ENCODE measurements at regions not wholly inside any gene's neighbourhood (a gene's known extent, or its start where the extent isn't known, plus 50 kb on each side); places are given as distances from the start of the nearest gene placed in this dataset.
"Not testable (repeated sequence)": the region's sequence is repeated elsewhere in the genome, so short reads cannot be mapped to it uniquely, and the experiment has no call there.

DNA sequence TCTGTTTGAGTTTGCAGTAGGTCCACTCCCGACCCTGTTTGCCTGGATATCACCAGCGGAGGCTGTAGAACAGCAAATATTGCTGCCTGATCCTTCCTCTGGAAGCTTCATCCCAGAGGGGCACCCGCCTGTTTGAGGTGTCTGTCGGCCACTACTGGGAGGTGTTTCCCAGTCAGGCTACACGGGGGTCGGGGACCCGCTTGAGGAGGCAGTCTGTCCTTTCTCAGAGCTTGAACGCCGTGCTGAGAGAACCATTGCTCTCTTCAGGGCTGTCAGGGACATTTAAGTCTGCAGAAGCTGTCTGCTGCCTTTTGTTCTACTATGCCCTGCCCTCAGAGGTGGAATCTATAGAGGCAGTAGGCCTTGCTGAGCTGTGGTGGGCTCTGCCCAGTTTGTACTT is 422.3 kb downstream of the CCDC85A start:
- POLR2A ChIA-PET, CTCF ChIA-PET: not testable (repeated sequence)

GRCh38 chr2:56613254-56613653 is 429.5 kb downstream of the CCDC85A start:
- ChIA-PET POLR2A (no interaction called here), CTCF (no interaction called here)

GRCh38 chr2:56613920-56614319 is 430.1 kb downstream of the CCDC85A start:
- ChIA-PET POLR2A (no interaction called here), CTCF (no interaction called here)

GRCh38 chr2:56615760-56616159 is 432.0 kb downstream of the CCDC85A start:
- ChIA-PET POLR2A (no interaction called here), CTCF (no interaction called here)

- ChIA-PET CTCF (no interaction called here), POLR2A (no interaction called here)
These were observed 440.4 kb downstream of the CCDC85A start for GRCh38 chr2:56624181-56624580.

DNA sequence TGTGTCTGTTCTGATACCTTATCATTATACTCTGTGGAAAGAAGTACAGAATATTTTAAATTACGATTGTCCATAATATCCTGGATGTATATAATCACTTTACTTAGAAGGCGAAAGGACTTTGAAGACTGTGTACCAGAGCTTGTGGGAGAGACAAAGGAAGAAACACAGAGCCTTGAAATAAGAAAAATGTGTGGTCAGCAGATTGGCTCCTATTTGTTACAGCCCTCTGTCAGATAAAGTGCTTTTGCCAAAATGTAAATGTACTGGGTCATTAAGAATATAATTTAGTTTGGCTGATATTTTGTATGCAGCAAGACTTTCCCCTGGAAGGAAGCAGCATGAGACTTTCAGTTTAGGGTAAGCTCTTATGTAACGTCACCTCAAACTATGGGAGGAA is 443.1 kb downstream of the CCDC85A start:
- CTCF ChIA-PET = no interaction called here
- POLR2A ChIA-PET = no interaction called here

DNA sequence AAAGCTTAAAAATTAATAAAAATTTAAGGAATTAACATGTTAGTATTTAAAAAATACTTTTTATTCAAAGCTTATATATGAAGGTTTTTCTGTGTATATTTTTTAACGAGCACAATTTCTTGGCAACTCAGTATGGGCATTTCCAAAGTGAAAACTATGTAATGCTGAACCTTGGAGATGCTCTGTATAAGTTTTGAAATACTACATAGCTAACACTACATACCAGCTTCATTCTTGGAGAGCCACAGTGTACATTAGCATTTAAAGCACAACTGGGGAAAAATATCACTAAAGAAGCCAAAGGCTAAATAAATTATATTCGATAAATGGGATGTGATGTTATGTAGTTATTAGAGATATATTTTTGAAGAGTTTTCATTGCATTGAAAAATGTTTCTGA is 446.5 kb downstream of the CCDC85A start:
- POLR2A ChIA-PET = no interaction called here
- CTCF ChIA-PET = no interaction called here

DNA sequence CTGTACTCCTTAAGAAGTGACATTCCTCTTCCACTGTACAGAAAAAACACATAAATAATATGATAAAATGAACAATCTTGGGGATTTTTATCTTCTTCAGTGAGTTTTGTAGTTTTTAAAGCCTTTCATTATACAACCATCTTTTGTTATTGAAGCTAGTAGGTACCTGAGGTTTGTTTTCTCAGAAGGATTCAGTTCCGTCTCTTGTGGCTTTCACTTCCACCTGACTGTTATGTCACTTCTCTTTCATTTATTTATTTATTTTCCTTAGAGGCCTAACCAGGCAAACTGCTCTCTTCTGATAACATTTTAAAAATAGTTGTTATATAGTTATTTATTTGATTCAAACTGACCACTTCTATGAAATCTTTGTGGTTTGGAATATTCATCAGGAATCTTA is 464.2 kb downstream of the CCDC85A start:
- ChIA-PET CTCF (no interaction called here), POLR2A (no interaction called here)

DNA sequence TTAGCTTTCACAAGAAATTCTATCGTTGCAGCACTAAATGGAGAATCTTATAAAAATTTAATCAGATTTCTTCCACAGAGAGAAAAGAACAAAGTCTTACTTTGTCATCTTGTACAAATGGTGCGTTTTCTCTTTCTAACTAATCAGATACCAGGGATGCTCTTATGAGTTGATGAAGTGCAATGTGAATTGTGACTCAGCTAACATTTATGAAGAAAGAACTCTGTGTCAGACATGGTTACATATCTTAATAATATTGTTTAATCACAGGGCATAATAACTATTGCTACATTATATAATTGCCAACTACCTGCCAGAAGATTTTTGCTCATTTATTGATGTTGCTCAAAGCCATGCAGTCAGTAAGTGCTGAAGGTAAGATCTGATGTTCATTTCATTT is 465.0 kb downstream of the CCDC85A start:
- CTCF ChIA-PET = no interaction called here
- POLR2A ChIA-PET = no interaction called here

DNA sequence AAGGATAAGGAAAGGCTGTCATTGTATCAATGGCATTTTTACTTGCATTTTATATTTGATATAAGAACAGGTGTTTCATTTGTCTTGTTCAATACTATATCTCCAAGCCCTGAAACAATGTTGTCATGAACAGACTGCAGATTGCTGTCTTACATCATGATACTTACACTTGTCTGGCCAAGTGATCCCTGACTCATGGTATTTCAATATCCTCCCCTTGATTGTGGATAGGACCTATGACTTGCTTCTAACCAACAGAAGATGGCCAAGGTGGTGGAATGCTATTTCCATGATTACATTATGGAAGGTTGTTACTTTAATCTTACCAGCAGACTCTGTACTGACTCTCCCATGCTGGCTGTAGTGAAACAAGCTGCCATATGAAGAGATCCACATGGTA is 471.1 kb downstream of the CCDC85A start:
- ChIA-PET POLR2A (no interaction called here), CTCF (no interaction called here)

- ChIA-PET POLR2A (no interaction called here), CTCF (no interaction called here)
These were observed 473.0 kb downstream of the CCDC85A start for GRCh38 chr2:56656826-56657225.

DNA sequence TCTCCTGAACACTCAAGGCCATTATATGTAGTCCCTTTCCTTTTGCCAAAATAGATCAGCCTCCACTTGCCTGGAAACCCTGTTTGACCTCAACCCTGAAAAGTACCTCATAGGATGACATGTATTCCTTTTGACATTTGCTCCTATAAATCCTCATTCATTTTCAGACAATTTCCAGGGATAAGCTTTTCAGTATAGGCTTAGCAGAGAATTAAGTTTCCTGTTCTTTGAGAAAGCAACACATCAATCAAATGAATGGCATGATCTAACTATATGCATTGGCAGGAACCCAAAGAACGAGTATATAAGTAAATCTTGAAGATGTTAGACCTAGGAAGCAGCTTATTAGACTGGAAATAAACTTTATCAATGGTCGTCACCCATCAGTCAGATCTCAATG is 483.0 kb downstream of the CCDC85A start:
- ChIA-PET POLR2A (no interaction called here), CTCF (no interaction called here)

GRCh38 chr2:56671973-56672569 is 488.3 kb downstream of the CCDC85A start:
- POLR2A ChIA-PET = no interaction called here
- CTCF ChIA-PET = no interaction called here

GRCh38 chr2:56674084-56674483 is 490.3 kb downstream of the CCDC85A start:
- ChIA-PET POLR2A (no interaction called here), CTCF (no interaction called here)

- ChIA-PET POLR2A (no interaction called here), CTCF (no interaction called here)
These were observed 493.2 kb downstream of the CCDC85A start for GRCh38 chr2:56676966-56677365.

DNA sequence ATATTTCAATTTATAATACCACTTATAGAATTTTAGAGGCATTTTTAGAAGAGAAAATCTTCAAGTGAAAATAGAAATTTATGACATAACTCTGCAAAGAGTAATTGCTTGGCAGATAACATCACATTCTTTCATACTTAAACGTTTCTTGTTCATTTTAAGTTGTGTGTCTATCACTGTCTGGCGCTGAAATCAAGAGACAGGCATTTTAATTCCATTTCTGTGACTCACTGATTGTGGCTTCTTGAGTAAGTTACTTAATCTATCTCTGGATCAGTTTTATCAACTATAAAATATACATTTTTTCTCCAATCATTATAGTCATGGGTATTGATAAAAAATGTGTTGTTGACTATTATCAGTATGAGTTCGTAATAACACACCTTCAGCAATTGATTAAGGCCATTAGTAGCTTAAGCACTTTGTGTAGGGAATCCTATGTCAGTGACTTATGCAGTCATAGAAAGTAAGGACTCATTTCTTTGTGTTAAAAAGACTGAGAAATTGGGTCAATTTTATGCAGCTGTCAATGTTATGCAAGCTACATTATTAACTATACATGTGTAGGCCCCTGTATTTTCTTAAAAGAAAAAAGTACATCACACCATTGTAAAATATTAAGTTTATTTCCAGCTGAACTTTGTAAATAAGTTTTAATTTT is 497.3 kb downstream of the CCDC85A start:
- ChIA-PET CTCF (no interaction called here), POLR2A (no interaction called here)

DNA sequence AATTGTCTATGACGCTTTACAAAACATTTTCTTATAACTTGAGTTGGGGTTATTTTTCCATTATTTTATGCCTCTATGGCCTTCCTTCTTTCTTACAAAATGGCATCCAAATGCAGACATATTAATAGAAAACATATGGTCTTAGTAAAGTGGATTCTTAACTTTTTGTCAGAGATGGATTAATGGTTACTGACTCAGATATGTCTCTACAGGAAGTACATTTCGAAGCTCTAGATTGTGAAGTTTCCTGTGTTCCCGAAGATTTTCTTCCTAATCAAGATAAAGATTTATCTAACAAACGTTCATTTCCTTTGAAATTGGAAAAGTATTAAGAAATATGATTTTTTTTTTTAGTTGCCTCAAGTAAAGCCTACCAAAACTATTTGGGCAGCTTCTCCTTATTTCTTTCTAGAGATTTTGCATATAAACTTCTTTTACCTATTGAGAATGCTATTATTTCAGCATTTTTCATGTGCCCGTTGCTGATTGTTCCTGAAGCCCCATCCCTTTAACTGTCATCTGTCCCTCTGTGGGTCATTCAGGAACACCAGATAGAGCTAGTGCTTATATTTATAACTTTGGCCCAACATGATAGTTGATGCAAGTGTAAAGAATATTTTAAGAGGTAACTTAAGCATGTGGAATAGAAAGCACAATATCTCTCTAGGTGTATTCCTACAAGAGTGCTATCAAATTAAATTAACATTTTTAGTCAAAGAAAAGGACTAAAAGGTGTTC is 498.0 kb downstream of the CCDC85A start:
- CTCF ChIA-PET = no interaction called here

GRCh38 chr2:56682397-56682760 is 498.6 kb downstream of the CCDC85A start:
- POLR2A ChIA-PET = no interaction called here
- CTCF ChIA-PET = no interaction called here

More for the DNA sequence above, 498.0 kb downstream of the CCDC85A start:
- POLR2A ChIA-PET = no interaction called here

DNA sequence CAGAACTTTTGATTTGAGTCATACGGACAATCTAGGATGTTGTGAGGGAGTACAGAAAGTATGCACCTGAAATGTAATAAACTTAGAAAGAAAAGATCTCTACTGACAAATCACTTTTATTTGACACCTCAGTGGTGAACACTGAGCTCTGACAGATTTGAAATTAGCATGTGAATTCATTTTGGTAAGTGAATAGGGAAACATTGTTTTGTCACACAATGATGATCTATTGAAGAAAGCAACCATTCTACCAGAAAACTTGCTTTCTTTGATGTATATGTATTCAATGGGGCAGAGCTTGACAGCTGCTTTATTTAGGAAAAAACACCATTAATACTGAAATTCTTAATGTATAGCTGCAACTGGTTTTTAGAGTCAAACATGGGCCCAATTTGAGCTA is 500.5 kb downstream of the CCDC85A start:
- ChIA-PET CTCF (no interaction called here), POLR2A (no interaction called here)

DNA sequence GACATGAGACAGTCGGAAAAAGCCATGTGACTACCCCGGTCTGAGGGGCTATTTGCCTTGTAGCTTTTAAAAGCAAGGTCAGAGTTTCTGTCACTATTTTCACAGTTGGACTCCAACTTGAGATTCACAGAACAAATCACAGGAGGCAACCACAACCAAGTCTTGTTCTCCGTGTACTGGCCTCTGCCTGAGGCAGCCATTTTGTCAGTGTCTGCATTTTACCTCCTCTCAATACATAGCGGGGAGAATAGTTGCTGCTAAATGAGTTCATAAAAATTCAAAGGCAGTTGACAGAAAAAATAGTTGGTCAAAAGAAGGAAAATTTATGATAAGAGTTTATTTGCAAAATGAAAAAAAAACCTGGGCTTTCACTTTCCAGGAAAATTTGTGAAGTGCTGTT is 501.4 kb downstream of the CCDC85A start:
- CTCF ChIA-PET = no interaction called here
- POLR2A ChIA-PET = no interaction called here

DNA sequence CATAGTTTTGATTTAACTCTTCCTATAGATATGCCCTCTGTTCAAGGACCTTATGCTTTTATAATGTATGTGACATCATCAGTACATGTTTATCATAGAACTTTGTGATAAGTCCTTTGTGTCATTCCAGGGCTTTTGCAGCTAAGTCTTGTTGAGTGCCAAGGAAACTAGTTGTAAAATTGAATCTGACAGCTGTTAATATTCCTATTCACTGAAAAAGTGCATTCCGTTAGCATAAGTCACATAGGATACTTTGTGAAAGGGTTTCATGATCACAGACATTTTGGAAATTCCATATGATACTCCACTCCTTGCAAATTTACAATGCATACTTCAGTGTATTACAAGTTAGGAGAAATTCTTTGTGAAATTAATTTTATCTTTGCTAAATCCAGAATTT is 503.4 kb downstream of the CCDC85A start:
- ChIA-PET CTCF (no interaction called here), POLR2A (no interaction called here)

- POLR2A ChIA-PET = no interaction called here
- CTCF ChIA-PET = no interaction called here
These were observed 504.9 kb downstream of the CCDC85A start for GRCh38 chr2:56688661-56689060.

Measured in activated CD8-positive, alpha-beta memory T cell treated with anti-CD3 and anti-CD28 coated beads for 36 hours (primary cell).